K562 (cell line): ENCODE measurements at regions not wholly inside any gene's neighbourhood (a gene's known extent, or its start where the extent isn't known, plus 50 kb on each side); places are given as distances from the start of the nearest gene placed in this dataset.

Source experiments
- ATAC-seq: fragments of 200-7000 bp; cut with Tn5 transposase; 3 replicates; pipeline ENCODE4 v1.9.1; 2020; ENCODE audit warnings: moderate library complexity
- BruUV-seq: library from RNA; stranded (reverse); fragments of 400-500 nt; replicated peaks from 2 replicates; lab custom pipeline; 2021; lab: Mats Ljungman, UMichigan
- CTCF ChIA-PET: fragments of 300-600 bp; formaldehyde crosslinking; extraction: SDS; loops from one replicate; lab custom pipeline; 2021; ENCODE audit warnings: low intra/inter-chr PET ratio; lab: Yijun Ruan, JAX
- POLR2A ChIA-PET: fragments of 300-600, 350-650 bp; sonication (Branson Sonifier 250); formaldehyde crosslinking; extraction: SDS; loops from one replicate; lab custom pipeline; 2021; ENCODE audit warnings: antibody characterized with exemption, inconsistent platforms; lab: Yijun Ruan, JAX
- DNase-seq, 4 experiments: peaks; one replicate each; pipeline versions ENCODE4 v3.0.0 to v3.0.0-alpha.2; 2011 to 2018; ENCODE audit warnings: low spot score in 3 of 4, mixed read lengths in 3 of 4; ENCODE audit errors: extremely low read depth in 1 of 4
- FAIRE-seq: peaks from 2 replicates; lab custom pipeline; 2011; peaks lifted over from hg19 to GRCh38; lab: Jason Lieb, UNC
- H2AFZ ChIP-seq: 2 replicates; pipeline ENCODE4 v1.6.0; 2011; ENCODE audit warnings: low read depth, low read length, control low read depth, inconsistent platforms
- H3K27ac ChIP-seq: fragments of 200-600 bp; 3 replicates; pipeline ENCODE4 v1.8.0; 2011; ENCODE audit warnings: low read depth, mild to moderate bottlenecking, control low read depth, inconsistent platforms, low read length, moderate library complexity, mixed read lengths; ENCODE audit errors: extremely low read depth
- H3K27me3 ChIP-seq, 2 experiments: fragments of 300-600 bp in 1 of 2; 2 replicates in 1 of 2; 3 replicates in 1 of 2; pipeline versions ENCODE4 v1.6.0 to v1.8.0; 2011; ENCODE audit warnings: inconsistent platforms in 2 of 2, low read length in 2 of 2, mild to moderate bottlenecking in 1 of 2, mixed read lengths in 1 of 2, moderate library complexity in 1 of 2; ENCODE audit not compliant: control insufficient read depth in 2 of 2, insufficient read depth in 2 of 2
- H3K36me3 ChIP-seq: fragments of 300-600 bp; 3 replicates; pipeline ENCODE4 v1.8.0; 2011; ENCODE audit warnings: mild to moderate bottlenecking, low read length, inconsistent platforms; ENCODE audit not compliant: control insufficient read depth, insufficient read depth
- H3K4me1 ChIP-seq, 2 experiments: fragments of 200-600 bp in 1 of 2; replicated peaks in 1 of 2; 2 replicates in 1 of 2; 3 replicates in 1 of 2; pipeline versions ENCODE4 v1.5.1 to v1.8.0; 2011; ENCODE audit warnings: inconsistent platforms in 2 of 2, low read length in 2 of 2, mild to moderate bottlenecking in 1 of 2, mixed read lengths in 1 of 2, moderate library complexity in 1 of 2; ENCODE audit not compliant: control insufficient read depth in 2 of 2, insufficient read depth in 2 of 2
- H3K4me2 ChIP-seq: 2 replicates; pipeline ENCODE4 v1.6.1; 2011; ENCODE audit warnings: low read length, control low read depth, inconsistent platforms, mixed read lengths; ENCODE audit not compliant: insufficient read depth
- H3K4me3 ChIP-seq: fragments of 200-600 bp; sonication (generic), shearing (Covaris generic); 2 replicates; pipeline ENCODE4 v1.5.1; 2016; ENCODE audit warnings: control low read depth, inconsistent platforms
- H3K79me2 ChIP-seq: fragments of 200-600 bp; 3 replicates; pipeline ENCODE4 v1.8.0; 2011; ENCODE audit warnings: low read length, inconsistent platforms; ENCODE audit not compliant: control insufficient read depth, insufficient read depth
- H3K9ac ChIP-seq, 2 experiments: 2 replicates each; pipeline versions ENCODE4 v1.6.0 to v1.6.1; 2011; ENCODE audit warnings: low read depth in 2 of 2, low read length in 2 of 2, control low read depth in 1 of 2, inconsistent platforms in 1 of 2, mild to moderate bottlenecking in 1 of 2, mixed read lengths in 1 of 2; ENCODE audit not compliant: insufficient read depth in 1 of 2
- H3K9me1 ChIP-seq: one replicate; pipeline ENCODE4 v1.6.0; 2011; ENCODE audit warnings: inconsistent platforms, mild to moderate bottlenecking, low read length, moderate library complexity; ENCODE audit not compliant: control insufficient read depth, insufficient read depth
- H3K9me3 ChIP-seq: replicated peaks from 2 replicates; pipeline ENCODE4 v1.5.1; 2011; ENCODE audit warnings: low read depth, low read length, inconsistent platforms; ENCODE audit not compliant: control insufficient read depth, insufficient read depth
- H4K20me1 ChIP-seq: replicated peaks from 2 replicates; pipeline ENCODE4 v1.6.1; 2011; ENCODE audit warnings: low read length, inconsistent platforms, mixed read lengths; ENCODE audit not compliant: control insufficient read depth, insufficient read depth
- ATF3 ChIP-seq, 2 experiments: fragments of 450-650 bp in 1 of 2; sonication (generic) in 1 of 2; formaldehyde crosslinking in 1 of 2; IDR thresholded peaks in 1 of 2; conservative IDR thresholded peaks in 1 of 2; 2 replicates each; pipeline versions ENCODE4 v1.6.1 to v1.8.1; 2016 to 2023; ENCODE audit warnings: mild to moderate bottlenecking in 2 of 2, moderate library complexity in 2 of 2, inconsistent platforms in 1 of 2, missing genetic modification reagents in 1 of 2
- CEBPB ChIP-seq: fragments of 450-650 bp; IDR thresholded peaks from 2 replicates; pipeline ENCODE4 v1.6.1; 2016; ENCODE audit warnings: missing genetic modification characterization, missing compliant biosample characterization
- CEBPG ChIP-seq, 3 experiments: fragments of 200-800 bp in 1 of 3; sonication (Bioruptor generic) in 1 of 3; sonication (generic) in 1 of 3; formaldehyde crosslinking in 1 of 3; IDR thresholded peaks in 2 of 3; conservative IDR thresholded peaks in 1 of 3; 2 replicates each; pipeline versions ENCODE4 v1.6.1 to v1.8.0; 2016 to 2022; ENCODE audit warnings: missing compliant biosample characterization in 2 of 3, missing genetic modification characterization in 2 of 3, mild to moderate bottlenecking in 1 of 3, missing genetic modification reagents in 1 of 3
- FOXK1 ChIP-seq: sonication (generic); formaldehyde crosslinking; IDR thresholded peaks from 2 replicates; pipeline ENCODE4 v1.8.0; 2022; ENCODE audit warnings: missing genetic modification reagents, mild to moderate bottlenecking, borderline replicate concordance
- WGBS: fragments of 100-300 bp; shearing (Covaris generic); methylation state at CpG from one replicate; pipeline ENCODE4 v1.1.6; 2016; ENCODE audit warnings: low coverage, mixed read lengths; ENCODE audit not compliant: insufficient coverage; ENCODE audit errors: missing lambda C conversion rate; 5-methylcytosine and 5-hydroxymethylcytosine counted together
- in situ Hi-C: fragments of 300-500 bp; cut with MboI; formaldehyde crosslinking; loops from 4 replicates; pipeline ENCODE4 v1.15.0; 2018; ENCODE audit warnings: inconsistent platforms, mixed read lengths
- intact Hi-C: fragments of 100-400 bp; cut with micrococcal nuclease; formaldehyde crosslinking; loops from 2 replicates; pipeline ENCODE4 v1.14.2; 2022

GRCh38 chr1:65694933-65695332 is 97.8 kb upstream of the PDE4B start:
- 0 out of 2 replicates have a peak overlapping the region, but pooled peaks have one; percentile 10 for H2AFZ ChIP-seq
- TF ChIP-seq ATF3 (IDR thresholded peaks at IDR 0.05) (peak; percentile 91), ATF3 (CRISPR knock-in tag; conservative IDR thresholded peaks at IDR 0.05) (no peak), FOXK1 (CRISPR knock-in tag) (no peak), CEBPG (CRISPR knock-in tag; IDR thresholded peaks at IDR 0.05) (peak; percentile 55; the same call in 1 of the 2 replicates), CEBPG (tag; conservative IDR thresholded peaks at IDR 0.05 in 1 of 2, IDR thresholded peaks at IDR 0.05 in 1 of 2) (peak; percentile 71 to 82; a peak in 3 of 4 replicates), CEBPB (tag) (peak; percentile 73)
- ChIA-PET CTCF (no interaction called here), POLR2A (no interaction called here)
- no peaks in the 10 kb centered on the region for H3K36me3 ChIP-seq
- no peak for DNase-seq
- FAIRE-seq, result no peak
- no peak overlapping the region for H3K4me2 ChIP-seq
- intact Hi-C loops, result no loop called here
- no peaks in the 10 kb centered on the region for H3K9me1 ChIP-seq
- ATAC-seq, result no peak
- 9% methylated on average over 2 of the region's 2 CpGs for WGBS
- H3K4me3 ChIP-seq, result no peak overlapping the region
- H3K27me3 ChIP-seq, result peaks cover 0 to 2% of the 10 kb centered on the region in 2 experiments; a peak in 2 of 5 replicates
- no peak overlapping the region for H3K9ac ChIP-seq
- no peaks in the 10 kb centered on the region for H3K9me3 ChIP-seq
- no peaks in the 10 kb centered on the region; a peak in 2 of 5 replicates for H3K4me1 ChIP-seq
- no peaks in the 10 kb centered on the region for H3K79me2 ChIP-seq
- no peak overlapping the region for H3K27ac ChIP-seq
- H4K20me1 ChIP-seq, result no peaks in the 10 kb centered on the region
- BruUV-seq, result no TSS peak
- in situ Hi-C loops, result loop anchor here (10.0 kb wide), 1 partner anchor 260 kb away; no protein-coding TSS in a partner anchor
